H1 (cell line): ENCODE measurements at regions not wholly inside any gene's neighbourhood (a gene's known extent, or its start where the extent isn't known, plus 50 kb on each side); places are given as distances from the start of the nearest gene placed in this dataset.

Source experiments
- CTCF ChIA-PET: fragments of 300-600 bp; sonication (Branson Sonifier 250); formaldehyde crosslinking; loops from one replicate; lab custom pipeline; 2021; ENCODE audit not compliant: partially characterized antibody; lab: Charles Lee
- POLR2A ChIA-PET: fragments of 300-600 bp; sonication (Branson Sonifier 250); formaldehyde crosslinking; loops from one replicate; lab custom pipeline; 2021; ENCODE audit warnings: inconsistent platforms; ENCODE audit not compliant: partially characterized antibody; lab: Charles Lee
- DNase-seq, 2 experiments: peaks; one replicate each; pipeline versions ENCODE4 v3.0.0 to v3.0.0-alpha.2; 2010 to 2022; ENCODE audit warnings: low spot score in 2 of 2, low read depth in 1 of 2, mixed read lengths in 1 of 2
- FAIRE-seq: peaks from 2 replicates; lab custom pipeline; 2011; peaks lifted over from hg19 to GRCh38; lab: Jason Lieb, UNC
- H2AFZ ChIP-seq: 2 replicates; pipeline ENCODE4 v1.8.1; 2012; ENCODE audit warnings: low read length, inconsistent platforms
- H2AK5ac ChIP-seq: 2 replicates; pipeline ENCODE4 v1.6.1; 2013; ENCODE audit warnings: low read depth, low read length
- H2BK120ac ChIP-seq: replicated peaks from 2 replicates; pipeline ENCODE3; 2013; ENCODE audit warnings: low read depth, low read length, inconsistent platforms
- H2BK12ac ChIP-seq: 2 replicates; pipeline ENCODE4 v1.6.1; 2013; ENCODE audit warnings: low read depth, low read length
- H2BK15ac ChIP-seq: 2 replicates; pipeline ENCODE4 v1.6.1; 2013; ENCODE audit warnings: low read length
- H2BK20ac ChIP-seq: 2 replicates; pipeline ENCODE4 v1.6.1; 2013; ENCODE audit warnings: low read length
- H2BK5ac ChIP-seq: 2 replicates; pipeline ENCODE4 v1.6.1; 2013; ENCODE audit warnings: low read depth, low read length
- H3K14ac ChIP-seq: 2 replicates; pipeline ENCODE4 v1.6.1; 2013; ENCODE audit warnings: inconsistent platforms; ENCODE audit not compliant: insufficient read length
- H3K18ac ChIP-seq: 2 replicates; pipeline ENCODE4 v1.6.1; 2013; ENCODE audit warnings: low read length; ENCODE audit errors: extremely low read depth
- H3K23ac ChIP-seq: 2 replicates; pipeline ENCODE4 v1.6.1; 2013; ENCODE audit warnings: inconsistent platforms; ENCODE audit not compliant: insufficient read length
- H3K23me2 ChIP-seq: 2 replicates; pipeline ENCODE4 v1.6.1; 2013; ENCODE audit warnings: low read depth, low read length
- H3K27ac ChIP-seq: 2 replicates; pipeline ENCODE4 v1.6.1; 2011; ENCODE audit warnings: low read depth, low read length, inconsistent platforms
- H3K27me3 ChIP-seq, 4 experiments: replicated peaks in 1 of 4; 1 replicate in 1 of 4; 2 replicates in 3 of 4; pipeline versions ENCODE4 v1.6.1 to v1.8.1; 2011 to 2013; ENCODE audit warnings: low read length in 3 of 4, mild to moderate bottlenecking in 3 of 4, inconsistent platforms in 2 of 4, mixed read lengths in 2 of 4, moderate library complexity in 1 of 4; ENCODE audit not compliant: control insufficient read depth in 3 of 4, insufficient read depth in 3 of 4; ENCODE audit errors: extremely low read depth in 1 of 4
- H3K36me3 ChIP-seq, 4 experiments: 2 replicates each; pipeline versions ENCODE4 v1.6.1 to v1.8.1; 2011 to 2013; ENCODE audit warnings: mild to moderate bottlenecking in 4 of 4, low read length in 3 of 4, moderate library complexity in 2 of 4, control low read depth in 1 of 4, inconsistent platforms in 1 of 4; ENCODE audit not compliant: insufficient read depth in 4 of 4, control insufficient read depth in 2 of 4
- H3K4ac ChIP-seq: replicated peaks from 2 replicates; pipeline ENCODE3; 2013; ENCODE audit warnings: low read length, low read depth, mixed read lengths, inconsistent platforms; ENCODE audit not compliant: insufficient read length
- H3K4me1 ChIP-seq, 4 experiments: replicated peaks in 1 of 4; 1 replicate in 1 of 4; 2 replicates in 3 of 4; pipeline versions ENCODE4 v1.6.1 to v1.8.1; 2011 to 2013; ENCODE audit warnings: low read length in 3 of 4, inconsistent platforms in 2 of 4, mixed read lengths in 1 of 4; ENCODE audit not compliant: insufficient read depth in 4 of 4, control insufficient read depth in 3 of 4
- H3K4me2 ChIP-seq, 2 experiments: 2 replicates each; pipeline versions ENCODE4 v1.6.1 to v1.8.1; 2011 to 2013; ENCODE audit warnings: low read depth in 2 of 2, low read length in 2 of 2, control low read depth in 1 of 2, inconsistent platforms in 1 of 2, mild to moderate bottlenecking in 1 of 2; ENCODE audit not compliant: insufficient read depth in 1 of 2
- H3K4me3 ChIP-seq, 4 experiments: fragments of 200-600, 300-600 bp in 1 of 4; sonication (generic), shearing (Covaris generic), sonication (Bioruptor Twin) in 1 of 4; 2 replicates each; pipeline versions ENCODE4 v1.5.1 to v1.8.1; 2011 to 2016; ENCODE audit warnings: low read length in 4 of 4, low read depth in 3 of 4, control low read depth in 2 of 4, inconsistent platforms in 2 of 4, mild to moderate bottlenecking in 2 of 4, mixed read lengths in 1 of 4, moderate library complexity in 1 of 4; ENCODE audit not compliant: insufficient read depth in 2 of 4; ENCODE audit errors: extremely low read depth in 1 of 4
- H3K56ac ChIP-seq: replicated peaks from 2 replicates; pipeline ENCODE3; 2013; ENCODE audit warnings: low read depth, mild to moderate bottlenecking, mixed read lengths, low read length, inconsistent platforms; ENCODE audit not compliant: insufficient read length
- H3K79me1 ChIP-seq: 2 replicates; pipeline ENCODE4 v1.6.1; 2013; ENCODE audit warnings: low read depth, low read length, control low read depth
- H3K79me2 ChIP-seq, 2 experiments: 2 replicates each; pipeline versions ENCODE4 v1.6.1 to v1.8.1; 2012 to 2013; ENCODE audit warnings: low read length in 2 of 2, mild to moderate bottlenecking in 2 of 2, inconsistent platforms in 1 of 2; ENCODE audit not compliant: insufficient read depth in 2 of 2, control insufficient read depth in 1 of 2
- H3K9ac ChIP-seq, 4 experiments: replicated peaks in 1 of 4; 1 replicate in 1 of 4; 2 replicates in 3 of 4; pipeline versions ENCODE4 v1.6.1 to v1.8.1; 2011 to 2013; ENCODE audit warnings: low read depth in 3 of 4, low read length in 3 of 4, control low read depth in 2 of 4, mild to moderate bottlenecking in 2 of 4, moderate library complexity in 2 of 4, inconsistent platforms in 1 of 4; ENCODE audit errors: extremely low read depth in 1 of 4
- H3K9me3 ChIP-seq, 2 experiments: 2 replicates each; pipeline versions ENCODE4 v1.6.1 to v1.8.1; 2012 to 2013; ENCODE audit warnings: mild to moderate bottlenecking in 2 of 2, moderate library complexity in 2 of 2, control low read depth in 1 of 2, inconsistent platforms in 1 of 2, low read depth in 1 of 2, low read length in 1 of 2, mixed read lengths in 1 of 2; ENCODE audit not compliant: insufficient read depth in 2 of 2
- H4K20me1 ChIP-seq, 2 experiments: replicated peaks in 1 of 2; 2 replicates each; pipeline versions ENCODE3 to v1.8.1; 2011 to 2013; ENCODE audit warnings: inconsistent platforms in 2 of 2, low read length in 2 of 2, mild to moderate bottlenecking in 1 of 2; ENCODE audit not compliant: insufficient read depth in 2 of 2, control insufficient read depth in 1 of 2
- H4K5ac ChIP-seq: 2 replicates; pipeline ENCODE4 v1.6.1; 2013; ENCODE audit warnings: low read length, low read depth, mixed read lengths, inconsistent platforms; ENCODE audit not compliant: insufficient read length
- H4K8ac ChIP-seq: 2 replicates; pipeline ENCODE4 v1.8.0; 2013; ENCODE audit warnings: mild to moderate bottlenecking, moderate library complexity, low read length, inconsistent platforms; ENCODE audit not compliant: insufficient read depth; ENCODE audit errors: extremely low read depth
- H4K91ac ChIP-seq: replicated peaks from 2 replicates; pipeline ENCODE3; 2013; ENCODE audit warnings: low read length, mixed read lengths, inconsistent platforms; ENCODE audit not compliant: insufficient read length
- CHD1 ChIP-seq: IDR thresholded peaks from 2 replicates; pipeline ENCODE4 v1.6.1; 2012; ENCODE audit warnings: low read depth, low read length, improper control_type of control experiment
- EP300 ChIP-seq, 2 experiments: IDR thresholded peaks; 1 replicate in 1 of 2; 2 replicates in 1 of 2; pipeline ENCODE4 v1.6.1; 2011 to 2012; ENCODE audit warnings: low read depth in 2 of 2, low read length in 2 of 2, mild to moderate bottlenecking in 2 of 2, borderline replicate concordance in 1 of 2, inconsistent platforms in 1 of 2, moderate library complexity in 1 of 2
- GABPA ChIP-seq: IDR thresholded peaks from 2 replicates; pipeline ENCODE4 v1.6.1; 2011; ENCODE audit warnings: mild to moderate bottlenecking, low read length, moderate library complexity, borderline replicate concordance; ENCODE audit not compliant: insufficient read depth
- KDM1A ChIP-seq: fragments of 200-600, 300-600 bp; sonication (generic); IDR thresholded peaks from 2 replicates; pipeline ENCODE4 v1.7.1; 2016; ENCODE audit warnings: mild to moderate bottlenecking, low read length, borderline replicate concordance
- NRF1 ChIP-seq: IDR thresholded peaks from 2 replicates; pipeline ENCODE4 v1.6.1; 2011; ENCODE audit warnings: mild to moderate bottlenecking, low read depth, low read length, improper control_type of control experiment
- PHF8 ChIP-seq: fragments of 200-600 bp; sonication (generic); conservative IDR thresholded peaks from 2 replicates; pipeline ENCODE4 v1.7.1; 2012; ENCODE audit warnings: low read depth, mild to moderate bottlenecking, inconsistent platforms, low read length, moderate library complexity
- SP4 ChIP-seq: IDR thresholded peaks from 2 replicates; pipeline ENCODE4 v1.6.1; 2012; ENCODE audit warnings: low read length, inconsistent platforms
- TAF7 ChIP-seq: optimal IDR thresholded peaks from 2 replicates; pipeline ENCODE3; 2011; ENCODE audit warnings: low read depth, mild to moderate bottlenecking, inconsistent platforms, low read length, moderate library complexity, borderline replicate concordance
- TEAD4 ChIP-seq: IDR thresholded peaks from 2 replicates; pipeline ENCODE4 v1.6.1; 2012; ENCODE audit warnings: low read depth, low read length, inconsistent platforms, mixed read lengths
- WGBS, 2 experiments: shearing (Covaris generic) in 1 of 2; methylation state at CpG; one replicate each; pipeline versions ENCODE4 v1.1.6 to v1.1.7; 2013 to 2015; ENCODE audit warnings: low lambda C conversion rate in 2 of 2, mixed read lengths in 2 of 2, inconsistent platforms in 1 of 2, low coverage in 1 of 2, missing lambda C conversion rate in 1 of 2; ENCODE audit not compliant: insufficient replicate concordance in 2 of 2, insufficient coverage in 1 of 2, insufficient read length in 1 of 2; ENCODE audit errors: extremely low coverage in 1 of 2, missing lambda C conversion rate in 1 of 2; 5-methylcytosine and 5-hydroxymethylcytosine counted together

GRCh38 chrX:15947648-15948317 is 93.2 kb upstream of the AP1S2 start:
- peak overlapping the region; percentile 63; the same call in 1 of the 2 replicates for H3K27ac ChIP-seq
- DNase-seq, result peak; percentile 33 to 49
- no peak for TF ChIP-seq KDM1A
- peak; percentile 65 for TF ChIP-seq TEAD4
- TF ChIP-seq PHF8, result no peak
- TF ChIP-seq TAF7, result no peak
- no peak for TF ChIP-seq SP4
- no peak for TF ChIP-seq EP300 (IDR thresholded peaks at IDR 0.05; ENCODE audit: borderline replicate concordance in 1 of 2, low read depth in 2 of 2, low read length in 2 of 2)
- TF ChIP-seq GABPA, result no peak
- no peak for TF ChIP-seq CHD1
- TF ChIP-seq NRF1, result no peak

More at GRCh38 chrX:15947648-15948317, 93.2 kb upstream of the AP1S2 start:
- peak; percentile 91 for FAIRE-seq
- H2BK15ac ChIP-seq, result no peak overlapping the region
- H2AFZ ChIP-seq, result no peak overlapping the region
- H2AK5ac ChIP-seq, result 0 out of 2 replicates have a peak overlapping the region, but pooled peaks have one; percentile 13
- no peak overlapping the region for H4K5ac ChIP-seq
- H2BK20ac ChIP-seq, result 0 out of 2 replicates have a peak overlapping the region, but pooled peaks have one; percentile 48
- no peak overlapping the region for H3K4ac ChIP-seq
- no peak overlapping the region for H2BK120ac ChIP-seq
- ChIA-PET CTCF (no interaction called here), POLR2A (interaction anchor here (1.3 to 1.7 kb wide), 2 partner anchors 9 to 93 kb away, joined by 4 to 5 read pairs; partner anchors contain the start of gene AP1S2)
- H3K79me2 ChIP-seq, result no peaks in the 10 kb centered on the region
- H3K23ac ChIP-seq, result no peak overlapping the region
- H3K9ac ChIP-seq, result no peak overlapping the region
- no peak overlapping the region for H4K91ac ChIP-seq
- H3K9me3 ChIP-seq, result no peaks in the 10 kb centered on the region
- H4K8ac ChIP-seq, result no peak overlapping the region
- H3K18ac ChIP-seq, result peak overlapping the region; percentile 60
- no peak overlapping the region for H3K14ac ChIP-seq
- no peaks in the 10 kb centered on the region for H3K27me3 ChIP-seq
- peaks cover 0 to 6% (median 4%) of the 10 kb centered on the region in 4 experiments; a peak in 4 of 7 replicates for H3K4me1 ChIP-seq
- no peaks in the 10 kb centered on the region for H3K36me3 ChIP-seq
- no peaks in the 10 kb centered on the region for H4K20me1 ChIP-seq
- no peak overlapping the region for H3K56ac ChIP-seq
- peak overlapping the region; percentile 81; the same call in 1 of the 2 replicates for H2BK12ac ChIP-seq
- WGBS, 2 experiments, result 11% methylated on average over 1 of the region's 1 CpG; no CpG with 5 or more reads in 1 of the 2 experiments
- H3K79me1 ChIP-seq, result no peaks in the 10 kb centered on the region
- H2BK5ac ChIP-seq, result peak overlapping the region; percentile 71; the same call in 1 of the 2 replicates
- H3K4me2 ChIP-seq, result peak overlapping the region; percentile 17 to 54; a peak in 3 of 4 replicates
- H3K23me2 ChIP-seq, result no peaks in the 10 kb centered on the region
- no peak overlapping the region for H3K4me3 ChIP-seq
